HG03095 (cell line): ENCODE measurements at regions not wholly inside any gene's neighbourhood (a gene's known extent, or its start where the extent isn't known, plus 50 kb on each side); places are given as distances from the start of the nearest gene placed in this dataset.
"Not testable (repeated sequence)": the region's sequence is repeated elsewhere in the genome, so short reads cannot be mapped to it uniquely, and the experiment has no call there.

ENCODE experiments used
- ATAC-seq: cut with Tn5 transposase; IDR thresholded peaks from one replicate; pipeline ENCODE4 v1.9.1; 2021; ENCODE audit warnings: moderate library complexity; ENCODE audit not compliant: unreplicated experiment

DNA sequence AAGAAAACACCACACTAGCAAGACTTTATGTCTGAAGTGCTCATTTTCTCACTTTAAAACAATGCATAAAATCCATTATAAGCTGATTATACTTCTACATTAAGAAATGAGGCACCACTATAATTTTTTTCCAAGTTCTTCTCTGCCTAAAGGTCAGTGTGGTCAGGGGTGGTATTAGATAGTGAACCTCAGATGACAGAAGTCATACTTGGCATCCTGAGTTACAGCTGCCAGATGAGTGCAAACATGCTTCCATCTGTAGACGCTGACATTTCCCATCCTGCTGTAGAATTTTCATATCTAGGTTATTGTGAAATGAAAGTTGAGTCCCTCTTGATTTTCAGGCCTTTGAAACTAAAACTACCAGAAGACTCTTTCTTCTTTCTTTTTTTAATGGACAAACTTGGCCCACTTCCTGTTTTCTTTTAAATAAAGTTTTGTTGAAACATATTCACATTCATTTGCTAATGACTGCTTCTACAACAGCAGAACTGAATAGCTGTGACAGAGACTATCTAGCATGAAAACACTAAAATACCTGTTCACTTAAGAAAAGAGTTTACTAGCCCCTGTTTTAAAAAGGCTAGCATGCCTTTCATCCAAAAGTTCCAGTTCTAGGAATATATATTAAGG is 900.8 kb downstream of the XPNPEP1 start:
- ATAC-seq, result no peak

DNA sequence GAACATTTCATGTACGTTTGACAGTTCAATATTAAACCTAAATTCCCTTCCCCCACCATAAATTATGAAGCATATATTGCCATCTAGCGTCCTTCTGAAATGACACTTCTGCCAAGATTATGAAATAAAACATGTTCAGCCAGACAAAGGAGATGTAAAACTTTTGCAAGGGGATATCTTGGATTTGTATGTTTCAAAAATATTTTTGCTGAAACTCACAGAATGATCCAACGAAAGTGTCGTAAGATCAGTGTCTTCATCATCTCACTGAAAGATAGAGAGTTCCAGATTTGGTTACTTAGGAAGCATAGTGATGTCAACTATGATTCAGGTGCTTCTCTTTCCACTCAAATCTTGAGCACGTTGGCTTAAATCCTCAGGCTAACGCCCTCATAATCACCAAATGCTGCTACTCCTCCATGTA is 904.3 kb downstream of the XPNPEP1 start:
- no peak for ATAC-seq

DNA sequence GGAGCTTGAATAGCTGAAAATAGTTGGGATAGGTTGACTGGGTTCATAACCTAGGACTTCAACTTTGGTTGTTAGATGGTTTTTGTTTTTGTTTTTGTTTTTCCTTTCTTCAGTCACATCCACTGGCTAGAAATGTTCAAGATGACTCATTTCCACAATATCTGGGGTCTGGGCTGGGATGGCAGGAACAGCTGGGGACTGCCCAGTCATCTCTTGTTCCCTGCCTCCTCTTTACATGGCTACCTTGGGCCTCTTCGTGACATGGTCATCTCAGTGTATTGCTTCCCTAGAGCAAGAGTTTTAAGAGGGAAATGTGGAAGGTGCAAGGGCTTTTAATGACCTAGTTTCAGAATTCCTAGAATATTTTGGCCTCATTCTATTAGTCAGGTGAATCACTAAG is 915.8 kb downstream of the XPNPEP1 start:
- no peak for ATAC-seq

DNA sequence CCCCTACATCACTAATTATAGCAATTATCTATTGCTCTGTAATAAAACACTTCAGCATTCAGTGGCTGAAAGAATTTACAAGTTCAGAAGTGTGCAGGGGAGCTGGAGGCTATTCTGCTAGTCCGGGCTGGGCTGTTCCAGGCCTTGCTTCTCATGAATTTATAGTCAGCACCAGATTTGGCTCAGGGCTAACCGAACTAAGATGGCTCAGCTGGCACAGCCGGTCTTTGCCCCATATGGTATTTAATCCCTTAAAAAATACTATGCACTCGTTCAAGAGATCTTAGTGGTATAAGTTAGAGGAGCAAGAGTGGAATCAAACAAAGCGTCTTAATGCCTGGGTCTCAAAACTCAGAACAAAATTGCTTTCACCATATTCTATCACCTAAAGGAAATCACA is 932.9 kb downstream of the XPNPEP1 start:
- ATAC-seq, result no peak

DNA sequence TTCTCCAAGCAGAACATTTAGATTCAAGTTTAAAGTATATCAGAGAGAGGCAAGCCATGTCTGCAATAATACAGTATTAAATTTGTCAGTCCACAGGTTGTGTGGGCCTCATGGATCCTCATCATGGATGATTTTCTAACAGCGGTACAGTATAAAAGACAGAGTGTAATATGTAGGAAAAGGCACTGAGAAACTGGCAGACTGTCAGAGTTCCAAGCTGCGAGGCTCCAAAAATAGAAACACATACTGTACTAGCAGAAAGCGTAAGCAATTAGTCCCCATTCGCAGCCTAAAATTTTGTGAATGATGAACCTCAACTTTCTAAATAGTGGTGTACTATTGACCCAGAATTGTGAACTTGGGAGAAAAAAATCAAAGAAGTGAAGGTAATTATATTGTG is 933.3 kb downstream of the XPNPEP1 start:
- ATAC-seq, result no peak

DNA sequence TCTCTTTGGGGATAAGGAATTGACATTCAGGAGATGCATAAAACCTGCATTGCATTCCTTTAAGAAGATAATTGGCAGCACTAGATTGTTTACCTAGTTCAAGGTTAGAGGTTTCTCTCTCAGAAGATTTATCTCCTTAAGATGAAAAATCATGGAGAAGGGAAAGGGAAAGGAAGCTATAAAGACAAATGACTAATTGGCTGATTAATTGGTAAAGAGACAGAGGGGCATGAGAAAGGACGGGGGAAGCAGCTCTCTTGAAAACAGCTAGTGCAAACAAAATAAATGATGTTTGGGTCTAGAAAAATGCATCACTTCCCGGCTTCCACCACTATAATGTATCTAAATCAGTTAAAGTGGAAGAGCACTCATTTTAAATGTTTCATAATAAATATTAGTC is 941.2 kb downstream of the XPNPEP1 start:
- no peak for ATAC-seq

DNA sequence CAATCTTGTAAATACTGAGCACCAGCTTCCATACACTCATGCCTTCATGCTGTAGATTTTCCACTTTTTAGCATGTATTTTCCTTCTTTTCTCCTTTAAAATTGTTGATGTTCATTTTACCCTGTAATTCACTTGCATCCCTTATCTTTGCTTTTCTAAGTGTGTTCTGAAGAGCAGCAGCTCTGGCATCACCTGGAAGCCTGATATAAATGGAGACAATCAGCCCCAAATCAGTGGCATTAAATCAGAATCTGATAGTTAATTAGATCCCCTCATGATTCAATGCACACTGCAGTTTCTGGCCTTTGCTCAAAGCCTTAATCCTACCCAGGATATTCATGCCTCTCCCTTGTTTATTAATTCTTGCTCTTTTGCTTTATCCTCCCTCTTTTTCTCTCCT is 942.4 kb downstream of the XPNPEP1 start:
- ATAC-seq, result no peak

DNA sequence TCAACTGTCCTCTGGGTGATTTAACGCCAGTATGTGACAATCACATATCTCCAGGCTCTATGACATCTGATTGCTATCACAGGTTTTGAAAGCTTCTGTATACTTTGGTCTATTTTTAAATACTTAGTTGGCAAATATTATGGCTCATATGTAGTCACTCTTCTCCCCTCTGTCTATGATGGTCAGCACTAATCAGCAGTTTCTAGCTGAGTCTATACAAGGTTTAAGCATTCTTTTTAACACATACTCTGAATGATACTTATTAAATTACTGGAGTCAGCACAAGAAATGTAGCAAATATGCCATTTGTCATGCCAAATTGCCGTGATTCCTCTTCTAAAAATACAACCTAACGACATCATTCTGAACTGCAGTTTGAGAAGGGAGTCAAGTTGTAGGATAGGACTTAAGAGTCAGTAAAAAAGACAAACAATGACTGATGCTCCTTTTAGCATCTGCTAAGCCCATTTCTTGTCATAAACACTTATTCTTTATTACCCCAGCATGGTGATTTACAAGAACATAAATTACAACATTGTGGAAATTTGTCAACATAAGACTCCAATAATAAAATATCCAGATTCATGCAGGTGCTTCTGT is 947.8 kb downstream of the XPNPEP1 start:
- no peak for ATAC-seq

DNA sequence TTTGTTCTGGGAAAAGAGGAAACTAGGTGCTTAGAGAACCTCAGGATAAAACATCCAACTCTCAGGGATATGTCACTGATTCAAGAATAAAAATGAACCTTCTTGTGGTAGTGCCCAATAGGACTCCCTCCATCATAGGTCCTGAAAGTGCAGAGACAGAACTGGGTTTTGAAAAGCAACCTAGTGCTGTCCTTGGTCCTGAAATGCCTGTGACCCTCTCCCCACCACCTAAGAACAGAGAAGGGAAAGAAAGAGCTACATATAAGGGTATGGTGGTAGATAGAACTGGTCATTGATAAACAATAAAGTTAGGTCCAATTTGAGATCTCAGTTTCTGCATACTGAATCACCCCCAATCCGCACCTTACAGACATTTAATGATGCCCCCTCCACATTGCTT is 953.3 kb downstream of the XPNPEP1 start:
- no peak for ATAC-seq

DNA sequence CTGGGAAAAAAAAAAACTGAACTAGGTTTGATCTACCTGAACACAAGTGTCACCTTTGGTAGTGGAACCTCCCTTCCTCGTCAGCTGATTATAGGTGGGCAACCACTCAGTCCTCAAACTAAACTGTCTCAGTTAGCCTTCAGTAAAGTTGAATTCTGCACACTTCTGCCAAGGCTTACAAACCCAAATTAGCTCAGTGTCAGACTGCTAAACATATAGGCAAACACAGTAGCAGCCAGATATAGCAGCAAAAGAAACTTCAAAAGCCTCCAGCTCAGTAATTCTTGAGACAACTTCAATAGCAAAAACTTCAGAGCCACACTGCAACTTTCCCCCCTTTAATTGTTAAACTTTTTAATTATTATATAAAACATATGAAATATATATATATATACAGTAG is 956.9 kb downstream of the XPNPEP1 start:
- ATAC-seq, result no peak

DNA sequence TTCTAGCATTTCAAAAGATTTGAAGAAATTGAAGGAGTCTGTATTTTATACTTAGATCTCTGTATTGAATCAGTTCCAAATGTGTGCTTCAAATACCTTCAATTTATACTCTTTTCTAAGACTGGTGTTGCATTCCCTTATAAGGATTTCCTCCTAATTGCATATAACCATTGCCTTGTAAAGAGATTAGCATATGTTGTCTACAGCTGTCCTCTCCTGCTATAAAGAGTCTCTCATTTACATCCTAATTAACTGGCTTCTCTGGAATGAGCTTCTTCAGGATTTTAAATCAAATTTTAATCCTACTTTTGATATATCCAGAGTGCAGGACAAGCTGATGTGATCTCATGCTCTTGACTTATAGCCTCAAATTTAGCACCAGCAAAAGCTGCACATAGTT is 957.3 kb downstream of the XPNPEP1 start:
- no peak for ATAC-seq

DNA sequence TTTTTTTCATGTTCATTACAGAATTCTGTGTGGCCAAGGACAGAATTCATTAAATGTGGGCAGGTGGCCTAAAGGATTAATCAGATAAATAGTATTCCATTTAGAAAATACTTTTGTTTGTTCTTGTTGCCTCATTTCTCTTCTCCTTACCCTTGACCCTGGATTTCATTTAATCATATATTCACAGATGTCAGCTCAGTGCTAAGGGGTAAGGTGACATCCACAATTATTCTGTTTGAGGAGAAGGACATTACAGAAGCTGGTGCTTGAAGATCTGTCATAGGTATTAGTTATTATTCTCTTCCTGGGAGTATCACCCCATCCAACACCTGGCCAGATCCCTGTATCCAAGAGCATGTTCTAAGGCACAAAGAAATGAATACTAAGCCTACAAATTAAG is 961.1 kb downstream of the XPNPEP1 start:
- ATAC-seq, result no peak

DNA sequence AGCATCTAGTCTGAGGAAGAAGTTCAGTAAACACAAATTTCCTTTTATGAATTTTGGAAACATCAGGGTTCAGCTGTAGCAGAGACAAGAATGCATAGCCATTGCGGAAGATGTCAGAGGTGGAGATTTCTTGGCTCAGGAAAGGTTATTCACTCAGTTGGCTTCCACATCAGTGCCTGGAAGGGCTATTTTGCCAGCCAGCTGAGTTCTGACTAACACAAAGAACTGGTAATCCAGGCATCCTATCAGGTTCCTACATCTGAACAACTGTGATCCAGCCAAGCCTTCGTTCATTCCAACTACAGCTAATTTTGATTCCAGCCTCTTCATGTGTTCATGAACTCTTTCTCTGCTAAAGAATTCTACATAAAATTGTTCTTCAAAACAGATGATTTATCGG is 965.6 kb downstream of the XPNPEP1 start:
- ATAC-seq, result no peak

DNA sequence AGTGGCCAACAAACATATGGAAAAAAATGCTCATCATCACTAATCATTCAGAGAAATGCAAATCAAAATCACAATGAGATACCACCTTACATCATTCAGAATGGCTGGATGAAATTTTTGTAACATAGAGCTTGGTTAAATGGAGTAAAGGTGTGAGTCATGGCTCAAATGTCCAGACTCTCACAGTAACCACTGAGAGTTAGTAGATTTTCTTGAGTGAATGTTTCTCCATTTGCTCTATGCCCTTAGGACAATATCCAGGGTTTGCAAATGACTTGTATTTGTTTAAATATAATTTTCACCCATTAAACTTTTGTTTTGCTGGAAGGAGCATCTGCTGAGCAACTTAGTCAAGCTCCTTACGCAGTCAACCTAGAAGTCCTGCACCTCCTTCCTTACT is 967.2 kb downstream of the XPNPEP1 start:
- no peak for ATAC-seq

DNA sequence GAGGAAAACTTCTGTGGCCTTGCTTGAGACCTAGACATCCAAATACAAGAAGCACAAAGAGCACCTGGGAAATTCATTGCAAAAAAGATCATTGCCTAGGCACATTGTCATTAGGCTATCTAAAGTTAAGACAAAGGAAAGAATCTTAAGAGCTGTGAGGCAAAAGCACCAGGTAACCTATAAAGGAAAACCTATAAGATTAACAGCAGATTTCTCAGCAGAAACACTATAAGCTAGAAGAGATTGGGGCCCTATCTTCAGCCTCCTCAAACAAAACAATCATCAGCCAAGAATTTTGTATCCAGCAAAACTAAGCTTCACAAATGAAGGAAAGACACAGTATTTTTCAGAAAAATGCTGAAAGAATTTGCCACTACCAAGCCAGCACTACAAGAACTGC is 1003.3 kb downstream of the XPNPEP1 start:
- not testable (repeated sequence) for ATAC-seq

DNA sequence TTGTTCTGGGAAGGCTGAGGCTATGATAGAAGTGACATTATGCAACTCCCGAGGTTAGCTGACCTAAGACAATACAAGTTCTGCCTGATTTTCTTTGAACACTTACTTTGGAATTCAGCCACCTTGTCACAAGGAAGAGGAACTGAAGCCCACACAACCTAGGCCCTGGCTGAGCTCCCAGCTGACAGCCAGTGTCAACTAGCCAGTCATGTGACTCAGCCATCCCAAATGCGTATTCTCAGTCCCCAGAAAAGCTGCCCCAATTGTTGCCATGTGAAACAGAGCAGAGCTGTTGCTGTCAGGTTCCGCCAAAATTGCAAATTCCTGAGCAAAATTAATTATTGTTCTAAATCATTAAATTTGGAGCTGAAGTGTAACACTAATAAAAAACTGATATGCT is 1010.0 kb downstream of the XPNPEP1 start:
- no peak for ATAC-seq

DNA sequence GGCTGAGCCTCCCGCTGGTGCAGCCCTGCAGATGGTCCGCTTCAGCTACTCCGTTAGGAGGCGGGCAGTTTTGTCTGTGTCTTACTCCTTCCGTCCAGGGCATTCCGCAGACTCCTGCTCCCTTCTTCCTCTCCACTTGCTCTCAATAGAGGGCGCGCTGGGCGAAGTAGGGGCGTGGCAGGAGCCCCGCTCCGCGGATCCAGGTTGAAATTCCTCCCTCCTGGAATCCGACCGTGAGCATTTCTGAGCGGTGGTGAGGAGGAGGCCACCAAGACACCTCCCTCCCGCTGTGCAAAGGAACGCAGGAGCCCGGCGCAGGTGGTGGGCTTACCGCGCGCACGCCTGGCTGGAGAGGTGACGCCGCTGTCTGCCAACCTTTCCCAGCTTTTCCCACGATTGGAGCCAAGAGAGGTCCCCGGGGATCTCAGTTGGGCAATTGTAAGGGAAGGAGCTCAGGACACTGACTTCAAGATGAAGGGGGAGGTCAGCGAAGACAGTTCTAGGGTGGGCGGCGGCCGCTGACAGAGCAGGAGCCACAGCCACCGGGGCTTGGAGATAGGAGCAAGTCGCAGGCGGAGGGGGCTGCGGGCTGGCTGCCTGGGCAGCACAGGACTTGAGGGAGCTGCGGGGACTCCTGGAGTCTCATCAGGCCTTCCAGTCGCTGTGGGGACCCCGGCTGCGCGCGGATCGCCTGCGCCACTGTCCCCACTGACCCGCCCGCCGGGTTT is 1011.3 kb downstream of the XPNPEP1 start:
- ATAC-seq, result peak; percentile 75

DNA sequence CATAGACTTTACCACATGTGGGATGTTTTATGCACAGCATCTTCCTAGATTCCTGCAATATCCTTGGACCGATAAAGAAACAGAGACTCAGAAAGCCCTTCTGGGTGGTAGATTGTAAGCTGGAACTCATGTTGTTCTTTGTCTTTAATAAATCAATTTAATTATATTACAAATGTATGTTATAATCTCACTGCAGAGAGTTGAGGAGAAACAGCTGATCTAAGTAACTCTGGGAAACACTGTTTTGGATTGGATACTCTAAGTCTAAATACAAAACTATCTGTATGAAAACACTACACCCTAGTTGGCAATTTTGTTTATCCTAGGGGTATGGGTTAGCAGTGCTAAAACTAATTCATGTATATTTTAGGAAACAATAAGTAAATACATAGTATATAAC is 1015.2 kb downstream of the XPNPEP1 start:
- ATAC-seq, result no peak

DNA sequence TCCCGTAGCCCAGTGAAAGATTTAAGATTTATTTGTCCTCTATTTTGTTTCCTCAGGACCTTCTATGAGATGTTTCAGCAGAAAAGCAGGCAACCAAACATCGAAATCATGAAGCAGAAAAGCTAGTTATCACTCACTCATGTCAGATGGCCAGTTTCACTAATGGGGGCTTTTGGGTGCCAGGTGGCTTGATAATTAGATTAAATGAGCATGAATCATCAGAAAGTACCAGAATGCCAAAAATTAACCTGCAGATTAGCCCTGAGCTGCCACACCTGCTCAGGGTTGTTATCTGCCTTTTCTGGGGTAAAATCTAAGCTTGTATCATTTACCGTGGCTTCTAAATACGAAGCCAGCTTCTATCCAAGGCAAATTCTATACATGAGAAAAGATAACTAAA is 1017.5 kb downstream of the XPNPEP1 start:
- ATAC-seq, result no peak

DNA sequence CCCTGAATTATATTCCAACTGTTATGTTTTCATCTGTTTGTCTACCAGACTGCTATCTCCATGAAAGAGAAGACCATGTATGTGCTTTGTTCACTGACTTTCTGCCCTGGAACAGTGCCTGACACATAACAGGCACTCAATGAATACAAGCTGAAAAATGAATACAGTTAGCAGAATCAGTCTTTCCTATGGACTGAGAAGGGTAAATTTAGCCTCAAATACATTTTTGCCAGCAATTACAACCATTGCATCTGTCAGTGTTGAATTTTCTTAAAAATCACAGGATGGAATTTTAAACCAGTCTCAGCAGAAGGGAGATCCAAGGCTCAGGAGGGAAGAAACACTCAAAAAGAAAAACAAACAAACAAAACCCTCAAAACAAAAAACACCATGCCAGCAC is 1018.1 kb downstream of the XPNPEP1 start:
- ATAC-seq, result no peak

DNA sequence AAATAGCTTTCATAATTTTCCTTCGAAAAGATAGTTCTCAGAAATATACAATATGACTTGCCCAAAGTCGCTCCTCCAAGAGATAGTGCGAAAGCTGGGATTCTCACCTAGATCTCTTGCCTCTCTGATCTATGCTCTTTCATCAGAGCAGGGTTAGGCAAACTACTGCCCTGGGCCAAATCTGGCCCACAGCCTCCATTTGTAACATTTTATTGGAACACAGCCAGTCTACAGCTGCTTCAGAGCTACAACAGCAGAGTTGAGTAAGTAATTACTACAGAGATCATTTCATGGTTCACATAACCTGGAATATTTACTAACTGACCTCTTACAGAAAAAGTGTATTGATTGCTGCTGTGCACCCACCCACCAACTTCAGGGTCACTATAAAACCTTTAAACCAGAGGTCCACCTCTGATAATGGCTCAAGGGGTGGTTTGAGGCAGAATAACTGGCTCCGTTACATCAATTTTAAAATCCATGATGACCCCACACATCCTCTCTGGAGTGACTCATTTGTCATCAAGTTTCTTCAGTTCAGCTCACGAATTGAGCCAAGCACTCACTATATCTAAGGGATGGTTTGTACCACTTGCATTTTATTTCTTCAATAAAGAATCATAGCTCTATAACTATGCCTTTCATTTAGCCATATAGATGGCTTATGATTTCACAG is 1019.0 kb downstream of the XPNPEP1 start:
- ATAC-seq, result no peak
